ENCODE measurements at regions not wholly inside any gene's neighbourhood (a gene's known extent, or its start where the extent isn't known, plus 50 kb on each side); places are given as distances from the start of the nearest gene placed in this dataset.

- DNase-seq (ENCODE audit: low read depth in 2 of 2) = peak in 1 of 2 experiments; percentile 31
Measured at GRCh38 chr4:38189445-38189844, 229.2 kb downstream of the PTTG2 start.

- peak; percentile 62 for DNase-seq (ENCODE audit: low read depth in 2 of 2)
Measured at GRCh38 chr4:38190717-38191178, 230.6 kb downstream of the PTTG2 start.

- no peak for DNase-seq (ENCODE audit: low read depth in 2 of 2)
Measured at GRCh38 chr4:38192516-38192915, 232.3 kb downstream of the PTTG2 start.

GRCh38 chr4:38193236-38193863, 233.2 kb downstream of the PTTG2 start:
- DNase-seq (ENCODE audit: low read depth in 2 of 2) = no peak

- no peak for DNase-seq (ENCODE audit: low read depth in 2 of 2)
Measured at GRCh38 chr4:38194047-38194602, 233.9 kb downstream of the PTTG2 start.

- no peak for DNase-seq (ENCODE audit: low read depth in 2 of 2)
Measured at GRCh38 chr4:38195486-38195885, 235.3 kb downstream of the PTTG2 start.

GRCh38 chr4:38195911-38196310, 235.7 kb downstream of the PTTG2 start:
- no peak for DNase-seq (ENCODE audit: low read depth in 2 of 2)

- DNase-seq (ENCODE audit: low read depth in 2 of 2) = no peak
Measured at GRCh38 chr4:38202242-38202641, 242.0 kb downstream of the PTTG2 start.

- DNase-seq (ENCODE audit: low read depth in 2 of 2) = no peak
Measured at GRCh38 chr4:38203609-38204008, 243.4 kb downstream of the PTTG2 start.

- no peak for DNase-seq (ENCODE audit: low read depth in 2 of 2)
Measured at GRCh38 chr4:38204339-38205035, 244.3 kb downstream of the PTTG2 start.

GRCh38 chr4:38205261-38205660, 245.1 kb downstream of the PTTG2 start:
- DNase-seq (ENCODE audit: low read depth in 2 of 2) = no peak

- DNase-seq (ENCODE audit: low read depth in 2 of 2) = no peak
Measured at GRCh38 chr4:38207110-38207457, 246.9 kb downstream of the PTTG2 start.

GRCh38 chr4:38209654-38210053, 249.5 kb downstream of the PTTG2 start:
- DNase-seq (ENCODE audit: low read depth in 2 of 2) = no peak

- DNase-seq (ENCODE audit: low read depth in 2 of 2) = no peak
Measured at GRCh38 chr4:38210396-38211114, 250.4 kb downstream of the PTTG2 start.

- no peak for DNase-seq (ENCODE audit: low read depth in 2 of 2)
Measured at GRCh38 chr4:38211885-38212284, 251.7 kb downstream of the PTTG2 start.

- DNase-seq (ENCODE audit: low read depth in 2 of 2) = no peak
Measured at GRCh38 chr4:38213083-38213805, 253.0 kb downstream of the PTTG2 start.

GRCh38 chr4:38222892-38223291, 262.7 kb downstream of the PTTG2 start:
- no peak for DNase-seq (ENCODE audit: low read depth in 2 of 2)

GRCh38 chr4:38223306-38223705, 263.1 kb downstream of the PTTG2 start:
- no peak for DNase-seq (ENCODE audit: low read depth in 2 of 2)

GRCh38 chr4:38223782-38224236, 263.6 kb downstream of the PTTG2 start:
- no peak for DNase-seq (ENCODE audit: low read depth in 2 of 2)

- DNase-seq (ENCODE audit: low read depth in 2 of 2) = no peak
Measured at GRCh38 chr4:38224850-38225249, 264.7 kb downstream of the PTTG2 start.

- no peak for DNase-seq (ENCODE audit: low read depth in 2 of 2)
Measured at GRCh38 chr4:38226170-38226569, 266.0 kb downstream of the PTTG2 start.

Measured in fibroblast of skin of left quadriceps (primary cell).